ENCODE measurements at regions not wholly inside any gene's neighbourhood (a gene's known extent, or its start where the extent isn't known, plus 50 kb on each side); places are given as distances from the start of the nearest gene placed in this dataset.

- Histone ChIP-seq H3K9me3 (ENCODE audit: low read depth) (peaks cover 7% of the 10 kb centered on the region), H3K27ac (no peak overlapping the region), H3K4me2 (ENCODE audit: unreplicated experiment) (no peak overlapping the region), H3K4me3 (no peak overlapping the region), H3K9me2 (ENCODE audit: insufficient read depth) (no peaks in the 10 kb centered on the region), H2AFZ (no peak overlapping the region), H3K27me3 (replicated peaks; ENCODE audit: insufficient read depth) (no peaks in the 10 kb centered on the region), H3K79me2 (ENCODE audit: insufficient read depth) (no peaks in the 10 kb centered on the region), H3K9ac (no peak overlapping the region), H4K20me1 (ENCODE audit: insufficient read depth) (no peaks in the 10 kb centered on the region), H3K36me3 (ENCODE audit: low read depth) (no peaks in the 10 kb centered on the region), H3K4me1 (ENCODE audit: insufficient read depth) (no peaks in the 10 kb centered on the region), H3F3A (ENCODE audit: insufficient read depth) (no peaks in the 10 kb centered on the region)
- in situ Hi-C loops (cut with MboI): no loop called here
- 9 to 10% methylated on average over 3 of the region's 3 CpGs for WGBS, 2 experiments (ENCODE audit: low coverage in 1 of 2, low lambda C conversion rate in 2 of 2, missing lambda C conversion rate in 2 of 2)
- TF ChIP-seq EZH2phosphoT487 (IDR thresholded peaks at IDR 0.05; ENCODE audit: insufficient read depth, low read depth) (no peak), EZH2 (IDR thresholded peaks at IDR 0.05; ENCODE audit: insufficient read depth, poor library complexity, severe bottlenecking) (no peak)
- no peak for DNase-seq
Measured at GRCh38 chr21:23837564-23837963, 1769.7 kb downstream of the MRPL39 start.

- H3K9me2 ChIP-seq (ENCODE audit: insufficient read depth): no peaks in the 10 kb centered on the region
- DNase-seq: no peak
- H3K79me2 ChIP-seq (ENCODE audit: insufficient read depth): no peaks in the 10 kb centered on the region
- no peak overlapping the region for H3K4me3 ChIP-seq
- no peak overlapping the region for H3K27ac ChIP-seq
- H2AFZ ChIP-seq: no peak overlapping the region
- H3K4me2 ChIP-seq (ENCODE audit: unreplicated experiment): no peak overlapping the region
- H3K27me3 ChIP-seq (replicated peaks; ENCODE audit: insufficient read depth): no peaks in the 10 kb centered on the region
- H3F3A ChIP-seq (ENCODE audit: insufficient read depth): no peaks in the 10 kb centered on the region
- no peaks in the 10 kb centered on the region for H3K9me3 ChIP-seq (ENCODE audit: low read depth)
- TF ChIP-seq EZH2 (IDR thresholded peaks at IDR 0.05; ENCODE audit: insufficient read depth, poor library complexity, severe bottlenecking) (no peak), EZH2phosphoT487 (IDR thresholded peaks at IDR 0.05; ENCODE audit: insufficient read depth, low read depth) (no peak)
- in situ Hi-C loops (cut with MboI): no loop called here
- 7 to 18% methylated on average over 3 of the region's 3 CpGs for WGBS, 2 experiments (ENCODE audit: low coverage in 1 of 2, low lambda C conversion rate in 2 of 2, missing lambda C conversion rate in 2 of 2)
- H3K36me3 ChIP-seq (ENCODE audit: low read depth): no peaks in the 10 kb centered on the region
- H4K20me1 ChIP-seq (ENCODE audit: insufficient read depth): no peaks in the 10 kb centered on the region
- H3K9ac ChIP-seq: no peak overlapping the region
- H3K4me1 ChIP-seq (ENCODE audit: insufficient read depth): no peaks in the 10 kb centered on the region
Measured at GRCh38 chr21:23822760-23823159, 1784.5 kb downstream of the MRPL39 start.

GRCh38 chr21:23817337-23817736 is 1789.9 kb downstream of the MRPL39 start:
- no peaks in the 10 kb centered on the region for H3K79me2 ChIP-seq (ENCODE audit: insufficient read depth)
- in situ Hi-C loops (cut with MboI): no loop called here

GRCh38 chr21:23812485-23812884 is 1794.8 kb downstream of the MRPL39 start:
- no peaks in the 10 kb centered on the region for H3F3A ChIP-seq (ENCODE audit: insufficient read depth)
- in situ Hi-C loops (cut with MboI): no loop called here
- no peaks in the 10 kb centered on the region for H3K4me1 ChIP-seq (ENCODE audit: insufficient read depth)
- H3K9me2 ChIP-seq (ENCODE audit: insufficient read depth): no peaks in the 10 kb centered on the region
- TF ChIP-seq EZH2 (IDR thresholded peaks at IDR 0.05; ENCODE audit: insufficient read depth, poor library complexity, severe bottlenecking): no peak
- no peak for TF ChIP-seq EZH2phosphoT487 (IDR thresholded peaks at IDR 0.05; ENCODE audit: insufficient read depth, low read depth)
- 7 to 8% methylated on average over 4 of the region's 4 CpGs for WGBS, 2 experiments (ENCODE audit: low coverage in 1 of 2, low lambda C conversion rate in 2 of 2, missing lambda C conversion rate in 2 of 2)
- no peak overlapping the region for H3K27ac ChIP-seq
- H3K79me2 ChIP-seq (ENCODE audit: insufficient read depth): no peaks in the 10 kb centered on the region
- H3K27me3 ChIP-seq (replicated peaks; ENCODE audit: insufficient read depth): no peaks in the 10 kb centered on the region
- no peak overlapping the region for H3K4me3 ChIP-seq
- no peak for DNase-seq
- no peaks in the 10 kb centered on the region for H4K20me1 ChIP-seq (ENCODE audit: insufficient read depth)
- H2AFZ ChIP-seq: no peak overlapping the region
- no peak overlapping the region for H3K9ac ChIP-seq
- H3K36me3 ChIP-seq (ENCODE audit: low read depth): no peaks in the 10 kb centered on the region
- no peaks in the 10 kb centered on the region for H3K9me3 ChIP-seq (ENCODE audit: low read depth)
- H3K4me2 ChIP-seq (ENCODE audit: unreplicated experiment): no peak overlapping the region

More at GRCh38 chr21:23817337-23817736, 1789.9 kb downstream of the MRPL39 start:
- Histone ChIP-seq H3K9ac (no peak overlapping the region), H3K4me3 (no peak overlapping the region), H3K9me2 (ENCODE audit: insufficient read depth) (no peaks in the 10 kb centered on the region), H3K4me1 (ENCODE audit: insufficient read depth) (no peaks in the 10 kb centered on the region), H3K27me3 (replicated peaks; ENCODE audit: insufficient read depth) (no peaks in the 10 kb centered on the region), H3F3A (ENCODE audit: insufficient read depth) (no peaks in the 10 kb centered on the region), H3K9me3 (ENCODE audit: low read depth) (no peaks in the 10 kb centered on the region), H3K27ac (no peak overlapping the region), H3K36me3 (ENCODE audit: low read depth) (no peaks in the 10 kb centered on the region), H2AFZ (no peak overlapping the region), H4K20me1 (ENCODE audit: insufficient read depth) (no peaks in the 10 kb centered on the region), H3K4me2 (ENCODE audit: unreplicated experiment) (no peak overlapping the region)
- TF ChIP-seq EZH2phosphoT487 (IDR thresholded peaks at IDR 0.05; ENCODE audit: insufficient read depth, low read depth): no peak
- TF ChIP-seq EZH2 (IDR thresholded peaks at IDR 0.05; ENCODE audit: insufficient read depth, poor library complexity, severe bottlenecking): no peak
- no peak for DNase-seq
- WGBS, 2 experiments (ENCODE audit: low coverage in 1 of 2, low lambda C conversion rate in 2 of 2, missing lambda C conversion rate in 2 of 2): 0 to 3% methylated on average over 1 of the region's 1 CpG

GRCh38 chr21:23811805-23812204 is 1795.5 kb downstream of the MRPL39 start:
- Histone ChIP-seq H4K20me1 (ENCODE audit: insufficient read depth) (no peaks in the 10 kb centered on the region), H3K79me2 (ENCODE audit: insufficient read depth) (no peaks in the 10 kb centered on the region), H3K27ac (no peak overlapping the region), H3K27me3 (replicated peaks; ENCODE audit: insufficient read depth) (no peaks in the 10 kb centered on the region), H3K9me2 (ENCODE audit: insufficient read depth) (no peaks in the 10 kb centered on the region), H3F3A (ENCODE audit: insufficient read depth) (no peaks in the 10 kb centered on the region), H3K9ac (no peak overlapping the region), H2AFZ (no peak overlapping the region), H3K4me1 (ENCODE audit: insufficient read depth) (no peaks in the 10 kb centered on the region), H3K36me3 (ENCODE audit: low read depth) (no peaks in the 10 kb centered on the region), H3K9me3 (ENCODE audit: low read depth) (no peaks in the 10 kb centered on the region), H3K4me3 (no peak overlapping the region), H3K4me2 (ENCODE audit: unreplicated experiment) (no peak overlapping the region)
- DNase-seq: no peak
- TF ChIP-seq EZH2phosphoT487 (IDR thresholded peaks at IDR 0.05; ENCODE audit: insufficient read depth, low read depth) (no peak), EZH2 (IDR thresholded peaks at IDR 0.05; ENCODE audit: insufficient read depth, poor library complexity, severe bottlenecking) (no peak)
- 4 to 7% methylated on average over 2 of the region's 2 CpGs for WGBS, 2 experiments (ENCODE audit: low coverage in 1 of 2, low lambda C conversion rate in 2 of 2, missing lambda C conversion rate in 2 of 2)
- in situ Hi-C loops (cut with MboI): no loop called here

Data from GM23248 (cell line).